Tibial artery (tissue), 4 donors: ENCODE measurements at regions not wholly inside any gene's neighbourhood (a gene's known extent, or its start where the extent isn't known, plus 50 kb on each side); places are given as distances from the start of the nearest gene placed in this dataset.
"Not testable (repeated sequence)": the region's sequence is repeated elsewhere in the genome, so short reads cannot be mapped to it uniquely, and the experiment has no call there.

Experiments used
- DNase-seq, 2 donors: peaks; one replicate each; pipeline ENCODE4 v3.0.0-alpha.2; 2019
- H3K27ac ChIP-seq, 2 donors: fragments of 200-600 bp; sonication (generic) in 1 of 2; 1 replicate in 1 of 2; 2 replicates in 1 of 2; pipeline ENCODE4 v1.5.1; 2018 to 2019; ENCODE audit warnings: mild to moderate bottlenecking in 1 of 2
- H3K27me3 ChIP-seq, 2 donors: fragments of 200-600 bp; sonication (generic) in 1 of 2; one replicate each; pipeline versions ENCODE4 v1.5.1 to v1.6.0; 2016 to 2019
- H3K36me3 ChIP-seq, 3 donors: fragments of 200-600 bp; sonication (generic) in 2 of 3; one replicate each; pipeline ENCODE4 v1.5.1; 2016 to 2019; ENCODE audit warnings: mild to moderate bottlenecking in 2 of 3
- H3K4me1 ChIP-seq, 4 donors: fragments of 200-600 bp; sonication (generic) in 2 of 4; 1 replicate in 3 of 4; 2 replicates in 1 of 4; pipeline ENCODE4 v1.5.1; 2016 to 2019
- H3K4me3 ChIP-seq, 2 donors: fragments of 200-600 bp; sonication (generic) in 1 of 2; 1 replicate in 1 of 2; 2 replicates in 1 of 2; pipeline ENCODE4 v1.5.1; 2018 to 2019; ENCODE audit warnings: mild to moderate bottlenecking in 2 of 2
- H3K9me3 ChIP-seq, 3 donors: fragments of 200-600 bp; sonication (generic) in 1 of 3; one replicate each; pipeline ENCODE4 v1.5.1; 2016 to 2019
- intact Hi-C: fragments of 100-400 bp; cut with DNase I; formaldehyde crosslinking; loops from one replicate; pipeline ENCODE4 v1.15.0; 2023; ENCODE audit warnings: low total_unique reads
- TF ChIP-seq, protein P1 (sequence below), 2 experiments: fragments of 200-600 bp in 1 of 2; fragments of 450-650 bp in 1 of 2; IDR thresholded peaks; one replicate each; pipeline ENCODE4 v1.5.1; 2017 to 2019; ENCODE audit warnings: antibody characterized with exemption in 2 of 2, mild to moderate bottlenecking in 1 of 2, moderate library complexity in 1 of 2

DNA sequence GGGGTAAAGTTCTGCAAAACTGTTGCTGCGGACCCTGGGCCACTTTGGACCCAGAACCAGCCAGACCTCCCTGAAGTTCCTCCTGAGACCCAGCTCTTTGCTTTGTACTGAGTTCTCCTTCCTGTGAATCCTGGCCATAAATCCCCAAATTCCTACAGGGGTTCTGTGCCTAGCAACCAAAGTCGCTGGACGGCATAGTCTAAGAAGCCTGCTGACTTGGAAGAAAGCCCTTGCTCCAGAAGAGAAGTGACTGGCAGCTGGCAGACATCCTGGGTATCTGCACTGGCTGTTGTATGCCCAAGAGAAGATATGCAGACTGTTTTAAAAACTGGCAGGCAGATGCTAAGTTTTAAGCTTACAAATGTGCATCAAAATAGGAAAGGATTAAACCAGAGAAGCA is 99.9 kb upstream of the SLC24A4 start:
- Histone ChIP-seq H3K27me3 (no peaks in the 10 kb centered on the region), H3K27ac (peak overlapping the region in 1 of 2 donors; percentile 45), H3K4me3 (no peak overlapping the region), H3K9me3 (no peaks in the 10 kb centered on the region), H3K4me1 (peaks cover 0 to 16% (median 5%) of the 10 kb centered on the region in 4 donors), H3K36me3 (no peaks in the 10 kb centered on the region)
- no peak for DNase-seq
- TF ChIP-seq, protein P1, sequence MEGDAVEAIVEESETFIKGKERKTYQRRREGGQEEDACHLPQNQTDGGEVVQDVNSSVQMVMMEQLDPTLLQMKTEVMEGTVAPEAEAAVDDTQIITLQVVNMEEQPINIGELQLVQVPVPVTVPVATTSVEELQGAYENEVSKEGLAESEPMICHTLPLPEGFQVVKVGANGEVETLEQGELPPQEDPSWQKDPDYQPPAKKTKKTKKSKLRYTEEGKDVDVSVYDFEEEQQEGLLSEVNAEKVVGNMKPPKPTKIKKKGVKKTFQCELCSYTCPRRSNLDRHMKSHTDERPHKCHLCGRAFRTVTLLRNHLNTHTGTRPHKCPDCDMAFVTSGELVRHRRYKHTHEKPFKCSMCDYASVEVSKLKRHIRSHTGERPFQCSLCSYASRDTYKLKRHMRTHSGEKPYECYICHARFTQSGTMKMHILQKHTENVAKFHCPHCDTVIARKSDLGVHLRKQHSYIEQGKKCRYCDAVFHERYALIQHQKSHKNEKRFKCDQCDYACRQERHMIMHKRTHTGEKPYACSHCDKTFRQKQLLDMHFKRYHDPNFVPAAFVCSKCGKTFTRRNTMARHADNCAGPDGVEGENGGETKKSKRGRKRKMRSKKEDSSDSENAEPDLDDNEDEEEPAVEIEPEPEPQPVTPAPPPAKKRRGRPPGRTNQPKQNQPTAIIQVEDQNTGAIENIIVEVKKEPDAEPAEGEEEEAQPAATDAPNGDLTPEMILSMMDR (IDR thresholded peaks at IDR 0.05) = no peak
- intact Hi-C loops = no loop called here

- H3K9me3 ChIP-seq = no peaks in the 10 kb centered on the region
- H3K27ac ChIP-seq = no peak overlapping the region
Measured at GRCh38 chr14:92224358-92224954, 98.5 kb upstream of the SLC24A4 start.

GRCh38 chr14:92225731-92226130 is 97.2 kb upstream of the SLC24A4 start:
- TF ChIP-seq, protein P1 (IDR thresholded peaks at IDR 0.05) = no peak
- no peak for DNase-seq
- Histone ChIP-seq H3K4me1 (peaks cover 0 to 10% (median 5%) of the 10 kb centered on the region in 4 donors), H3K4me3 (no peak overlapping the region), H3K27me3 (no peaks in the 10 kb centered on the region), H3K27ac (no peak overlapping the region), H3K36me3 (no peaks in the 10 kb centered on the region), H3K9me3 (no peaks in the 10 kb centered on the region)
- intact Hi-C loops = no loop called here

More at GRCh38 chr14:92224358-92224954, 98.5 kb upstream of the SLC24A4 start:
- intact Hi-C loops = no loop called here
- no peak overlapping the region for H3K4me3 ChIP-seq
- H3K27me3 ChIP-seq = no peaks in the 10 kb centered on the region
- no peaks in the 10 kb centered on the region for H3K36me3 ChIP-seq
- H3K4me1 ChIP-seq = peaks cover 0 to 10% (median 5%) of the 10 kb centered on the region in 4 donors
- DNase-seq = no peak
- TF ChIP-seq, protein P1 (IDR thresholded peaks at IDR 0.05) = no peak

GRCh38 chr14:92226166-92226565 is 96.8 kb upstream of the SLC24A4 start:
- intact Hi-C loops = not testable (repeated sequence)

DNA sequence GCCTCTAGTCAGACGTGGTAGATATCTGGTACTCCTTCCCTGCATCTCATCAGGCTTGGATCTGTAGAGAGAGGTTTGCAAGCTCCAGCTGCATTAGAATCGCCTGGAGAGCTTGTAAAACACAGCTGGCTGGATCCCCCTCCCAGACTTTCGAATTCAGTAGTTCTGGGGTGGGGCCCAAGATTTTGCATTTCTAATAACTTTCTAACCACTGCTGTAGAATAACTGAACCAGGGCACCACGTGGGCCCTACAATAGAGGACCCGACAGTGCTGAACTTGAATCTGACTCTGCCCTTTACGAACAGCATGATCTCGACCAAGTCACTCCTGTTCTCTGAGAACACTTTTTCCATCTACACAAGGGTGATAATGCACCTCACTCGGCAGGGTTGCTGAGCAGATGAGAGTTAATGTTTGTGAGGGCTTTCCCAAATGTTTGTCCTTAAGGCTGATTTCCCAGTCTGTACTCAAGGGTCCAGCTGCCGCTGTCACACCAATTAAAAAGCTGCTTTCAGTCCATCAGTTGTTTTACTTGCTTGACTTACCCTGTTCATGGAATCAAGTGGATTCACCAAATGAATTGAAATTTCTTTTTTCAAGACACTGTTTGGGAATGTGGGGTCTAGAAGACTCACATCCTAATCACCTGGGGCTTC is 86.6 kb upstream of the SLC24A4 start:
- Histone ChIP-seq H3K36me3 (no peaks in the 10 kb centered on the region), H3K9me3 (peaks cover 0 to 5% (median 0%) of the 10 kb centered on the region in 3 donors), H3K4me3 (no peak overlapping the region), H3K4me1 (no peaks in the 10 kb centered on the region), H3K27me3 (no peaks in the 10 kb centered on the region), H3K27ac (no peak overlapping the region)
- TF ChIP-seq, protein P1 (IDR thresholded peaks at IDR 0.05) = no peak
- no peak for DNase-seq
- intact Hi-C loops = no loop called here

More at GRCh38 chr14:92226166-92226565, 96.8 kb upstream of the SLC24A4 start:
- not testable (repeated sequence) for H3K4me1 ChIP-seq, H3K9me3 ChIP-seq, H3K27ac ChIP-seq, H3K4me3 ChIP-seq, H3K36me3 ChIP-seq, DNase-seq, H3K27me3 ChIP-seq

DNA sequence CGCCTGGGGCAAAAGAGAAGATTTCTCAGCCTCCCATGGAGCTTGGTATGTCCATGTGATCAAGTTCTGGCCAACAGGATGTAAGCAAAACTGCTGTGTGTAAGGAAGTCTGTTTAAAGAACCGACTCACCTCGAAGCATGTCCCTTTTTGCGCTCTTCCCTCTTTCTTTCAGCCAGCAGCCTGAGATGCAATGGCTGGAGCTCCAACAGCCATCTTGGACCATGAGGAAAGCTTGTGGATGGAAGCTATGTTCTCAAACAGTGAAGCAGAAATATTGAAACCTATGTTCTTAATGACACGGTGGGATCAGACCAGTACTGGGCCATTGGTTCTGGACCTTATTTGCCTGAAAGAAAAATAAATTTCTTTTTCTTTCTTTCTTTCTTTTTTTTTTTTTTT is 82.3 kb upstream of the SLC24A4 start:
- Histone ChIP-seq H3K4me3 (no peak overlapping the region), H3K9me3 (peaks cover 0 to 9% (median 0%) of the 10 kb centered on the region in 3 donors), H3K36me3 (no peaks in the 10 kb centered on the region), H3K27me3 (no peaks in the 10 kb centered on the region), H3K4me1 (no peaks in the 10 kb centered on the region), H3K27ac (no peak overlapping the region)
- TF ChIP-seq, protein P1 (IDR thresholded peaks at IDR 0.05) = no peak
- no peak for DNase-seq
- intact Hi-C loops = no loop called here
